ENCODE measurements at regions not wholly inside any gene's neighbourhood (a gene's known extent, or its start where the extent isn't known, plus 50 kb on each side); places are given as distances from the start of the nearest gene placed in this dataset.

GRCh38 chr6:85026021-85026420, 261.6 kb upstream of the TBX18 start:
- TF ChIP-seq CTCF (IDR thresholded peaks at IDR 0.05), result no peak
- H3K27me3 ChIP-seq (ENCODE audit: insufficient read depth in 3 of 3, low read length in 2 of 3), result no peaks in the 10 kb centered on the region
- ATAC-seq, result no peak
- no peaks in the 10 kb centered on the region for H3K36me3 ChIP-seq (ENCODE audit: insufficient read depth in 1 of 2, low read depth in 1 of 2)
- H3K4me1 ChIP-seq, result no peaks in the 10 kb centered on the region
- DNase-seq, result no peak
- intact Hi-C loops (cut with DNase I), result no loop called here
- H3K9me3 ChIP-seq, result no peaks in the 10 kb centered on the region
- no peak overlapping the region for H3K27ac ChIP-seq
- 56 to 81% (median 58%) methylated on average over 2 of the region's 2 CpGs for WGBS, 3 donors
- H3K4me3 ChIP-seq, result no peak overlapping the region

- ATAC-seq (no peak), DNase-seq (no peak)
- H3K36me3 ChIP-seq (ENCODE audit: insufficient read depth in 1 of 2, low read depth in 1 of 2), result no peaks in the 10 kb centered on the region
- H3K27ac ChIP-seq, result no peak overlapping the region
- TF ChIP-seq CTCF (IDR thresholded peaks at IDR 0.05), result no peak
- intact Hi-C loops (cut with DNase I), result no loop called here
- H3K9me3 ChIP-seq, result no peaks in the 10 kb centered on the region
- H3K4me1 ChIP-seq, result no peaks in the 10 kb centered on the region
- no peak overlapping the region for H3K4me3 ChIP-seq
- 40 to 48% (median 45%) methylated on average over 2 of the region's 2 CpGs for WGBS, 3 donors
- H3K27me3 ChIP-seq (ENCODE audit: insufficient read depth in 3 of 3, low read length in 2 of 3), result no peaks in the 10 kb centered on the region
Observed at GRCh38 chr6:85023721-85024120, 259.3 kb upstream of the TBX18 start.

GRCh38 chr6:85017352-85017751, 253.0 kb upstream of the TBX18 start:
- Histone ChIP-seq H3K9me3 (no peaks in the 10 kb centered on the region), H3K27ac (no peak overlapping the region), H3K27me3 (ENCODE audit: insufficient read depth in 3 of 3, low read length in 2 of 3) (no peaks in the 10 kb centered on the region), H3K36me3 (ENCODE audit: insufficient read depth in 1 of 2, low read depth in 1 of 2) (no peaks in the 10 kb centered on the region), H3K4me1 (no peaks in the 10 kb centered on the region), H3K4me3 (no peak overlapping the region)
- TF ChIP-seq CTCF (IDR thresholded peaks at IDR 0.05), result no peak
- intact Hi-C loops (cut with DNase I), result no loop called here
- 54 to 84% (median 61%) methylated on average over 1 of the region's 1 CpG for WGBS, 3 donors
- ATAC-seq (no peak), DNase-seq (no peak)

- Histone ChIP-seq H3K9me3 (no peaks in the 10 kb centered on the region), H3K4me1 (no peaks in the 10 kb centered on the region), H3K27me3 (ENCODE audit: insufficient read depth in 3 of 3, low read length in 2 of 3) (no peaks in the 10 kb centered on the region), H3K4me3 (no peak overlapping the region), H3K36me3 (ENCODE audit: insufficient read depth in 1 of 2, low read depth in 1 of 2) (no peaks in the 10 kb centered on the region), H3K27ac (no peak overlapping the region)
- intact Hi-C loops (cut with DNase I), result no loop called here
- 48 to 63% (median 56%) methylated on average over 1 of the region's 1 CpG for WGBS, 3 donors
- DNase-seq (no peak), ATAC-seq (no peak)
- no peak for TF ChIP-seq CTCF (IDR thresholded peaks at IDR 0.05)
Observed at GRCh38 chr6:85016726-85017125, 252.3 kb upstream of the TBX18 start.

GRCh38 chr6:85015396-85015990, 251.1 kb upstream of the TBX18 start:
- H3K4me1 ChIP-seq, result no peaks in the 10 kb centered on the region
- 6 to 7% (median 7%) methylated on average over 12 of the region's 12 CpGs for WGBS, 3 donors
- peak; percentile 42 for TF ChIP-seq CTCF (IDR thresholded peaks at IDR 0.05)
- no peaks in the 10 kb centered on the region for H3K27me3 ChIP-seq (ENCODE audit: insufficient read depth in 3 of 3, low read length in 2 of 3)
- no peaks in the 10 kb centered on the region for H3K9me3 ChIP-seq
- no peak overlapping the region for H3K27ac ChIP-seq
- DNase-seq, result peak; percentile 28 to 56
- no peaks in the 10 kb centered on the region for H3K36me3 ChIP-seq (ENCODE audit: insufficient read depth in 1 of 2, low read depth in 1 of 2)
- ATAC-seq, result peak in 1 of 4 donors; percentile 53
- intact Hi-C loops (cut with DNase I), result no loop called here
- no peak overlapping the region for H3K4me3 ChIP-seq
